GM11168 (cell line): ENCODE measurements at regions not wholly inside any gene's neighbourhood (a gene's known extent, or its start where the extent isn't known, plus 50 kb on each side); places are given as distances from the start of the nearest gene placed in this dataset.

Experiments used
- in situ Hi-C: fragments of 300-500 bp; cut with MboI; formaldehyde crosslinking; loops from one replicate; pipeline ENCODE4 v1.12.0; 2022; ENCODE audit warnings: low sequenced_read_pairs; ENCODE audit not compliant: unreplicated experiment

DNA sequence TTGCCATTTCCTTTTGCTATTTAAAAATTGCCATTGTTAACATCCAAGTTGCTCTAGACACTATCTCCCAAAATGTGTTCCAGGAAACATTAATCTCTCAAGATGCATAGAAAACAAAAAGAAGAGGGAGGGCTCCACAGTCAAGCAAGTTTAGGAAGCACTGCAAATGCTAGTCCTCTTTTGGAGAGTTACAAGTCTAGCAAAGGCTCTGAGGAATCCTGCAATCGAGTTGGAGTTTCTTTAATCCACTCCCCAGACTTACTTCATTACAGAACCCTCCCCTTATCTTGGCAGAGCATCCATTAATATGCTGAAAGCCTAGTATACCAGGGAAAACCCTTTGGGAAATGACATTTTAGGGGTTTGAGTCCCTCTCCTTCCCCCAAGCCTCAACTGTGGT lies 147.9 kb downstream of the SYF2 start:
- in situ Hi-C loops: no loop called here

DNA sequence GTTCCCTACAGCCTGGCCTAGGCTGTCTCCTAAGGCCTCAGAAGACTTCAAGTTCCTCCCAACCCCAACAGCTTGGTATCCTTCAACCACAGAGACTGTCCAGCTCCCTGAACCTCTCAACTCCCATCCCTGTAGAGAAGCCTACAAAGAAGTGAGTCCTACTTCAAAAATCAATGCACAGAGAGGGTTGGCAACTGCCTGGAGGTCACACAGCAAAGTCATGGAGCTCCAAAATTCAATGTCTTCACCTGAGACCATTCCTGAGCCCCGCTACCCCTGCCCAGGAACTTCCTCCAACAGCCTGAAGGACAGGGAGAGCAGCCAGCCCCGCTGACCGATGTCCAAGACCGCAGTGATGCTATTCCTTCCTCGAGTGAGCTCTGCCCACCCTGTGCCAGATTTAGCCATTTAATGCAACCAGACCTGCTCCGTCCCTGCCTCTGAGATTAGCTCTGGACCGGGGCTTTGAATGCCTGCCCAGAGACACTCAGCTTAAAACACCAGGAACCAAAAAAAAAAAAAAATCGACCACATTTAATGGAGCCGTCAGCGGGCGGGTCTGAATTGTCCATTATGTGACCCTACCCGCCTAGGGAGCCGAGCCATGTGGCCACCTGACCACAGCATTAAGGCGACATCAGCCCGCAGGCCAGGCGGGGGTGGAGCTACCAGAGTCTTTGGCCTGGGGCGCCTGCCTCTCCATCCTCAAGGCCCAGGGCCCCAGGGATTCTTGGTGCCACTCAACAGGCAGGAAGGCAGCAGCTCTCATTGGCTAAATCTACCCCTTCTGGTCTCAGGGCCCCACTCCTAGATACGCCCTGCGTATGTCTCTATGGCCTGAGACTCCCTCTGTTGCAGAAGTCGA lies 148.6 kb downstream of the SYF2 start:
- in situ Hi-C loops: no loop called here

DNA sequence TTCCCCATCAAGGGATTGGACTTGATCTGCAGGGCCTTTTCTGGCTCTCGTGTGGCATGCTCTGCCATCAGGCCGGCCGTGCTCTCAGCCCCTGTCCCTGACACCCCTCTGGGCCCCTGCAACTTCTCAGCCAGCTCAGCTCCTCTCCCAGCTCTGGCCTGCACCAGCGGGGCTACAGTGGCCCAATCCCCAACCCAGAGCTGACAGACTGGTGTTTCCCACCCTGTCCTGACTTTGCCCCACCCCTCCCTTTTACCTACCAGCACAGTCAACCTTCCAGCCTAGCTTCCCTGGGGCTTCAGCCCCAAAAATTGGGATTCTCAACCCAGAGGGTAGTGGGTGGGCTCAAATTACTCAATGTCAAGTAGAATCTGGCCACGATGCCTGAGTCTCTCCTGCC lies 149.3 kb downstream of the SYF2 start:
- in situ Hi-C loops: no loop called here

DNA sequence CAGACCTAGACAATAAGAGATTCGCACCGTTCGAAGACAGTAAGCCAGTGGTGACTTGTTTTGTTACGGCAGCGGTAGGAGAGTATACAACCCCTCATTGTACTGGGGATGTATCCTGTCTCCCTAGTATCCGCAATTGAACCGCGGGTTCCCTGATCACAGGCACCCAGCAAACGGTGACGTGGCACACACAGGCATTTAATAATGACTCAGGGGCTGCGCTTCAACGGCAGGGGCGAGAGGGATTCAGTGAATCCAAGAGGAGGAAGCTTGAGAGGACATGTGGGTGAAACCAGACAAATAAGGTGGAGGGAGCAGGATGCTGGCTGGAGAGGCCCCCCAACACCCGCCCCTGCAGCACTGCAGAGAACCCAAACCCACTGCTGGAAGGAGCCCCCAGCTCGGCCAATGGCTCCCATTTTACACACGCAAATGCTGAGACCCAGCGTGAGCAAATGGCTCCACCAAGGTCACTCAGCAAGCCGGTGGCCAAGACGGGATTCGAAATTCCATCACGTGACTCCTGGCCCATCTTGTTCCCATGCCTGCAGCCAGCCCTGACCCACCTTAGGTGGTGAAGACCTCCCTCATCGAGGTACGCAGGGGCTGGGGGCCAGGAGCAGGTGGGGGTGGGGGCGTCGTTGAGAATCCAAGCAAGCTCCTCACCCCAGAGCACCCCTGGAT lies 149.9 kb downstream of the SYF2 start:
- in situ Hi-C loops: no loop called here

DNA sequence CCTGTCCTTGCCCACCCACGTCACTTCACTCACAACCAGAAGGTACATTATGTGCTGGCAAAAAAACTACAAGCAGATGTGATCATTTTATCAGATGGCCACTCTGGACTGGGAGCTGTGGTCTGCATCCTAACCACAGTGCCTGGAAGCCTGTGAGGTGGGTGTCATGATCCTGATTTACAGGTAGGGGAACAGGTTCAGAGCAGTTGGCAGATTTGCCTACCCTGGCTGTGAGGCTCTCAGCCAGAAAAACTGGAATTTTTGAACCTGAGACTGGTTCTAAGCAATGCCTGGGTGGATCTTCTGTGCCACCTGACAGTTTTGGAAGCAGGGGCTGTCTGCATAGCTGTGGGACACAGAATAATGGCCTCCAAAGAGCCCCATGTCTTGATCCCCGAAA lies 150.8 kb downstream of the SYF2 start:
- in situ Hi-C loops: no loop called here

DNA sequence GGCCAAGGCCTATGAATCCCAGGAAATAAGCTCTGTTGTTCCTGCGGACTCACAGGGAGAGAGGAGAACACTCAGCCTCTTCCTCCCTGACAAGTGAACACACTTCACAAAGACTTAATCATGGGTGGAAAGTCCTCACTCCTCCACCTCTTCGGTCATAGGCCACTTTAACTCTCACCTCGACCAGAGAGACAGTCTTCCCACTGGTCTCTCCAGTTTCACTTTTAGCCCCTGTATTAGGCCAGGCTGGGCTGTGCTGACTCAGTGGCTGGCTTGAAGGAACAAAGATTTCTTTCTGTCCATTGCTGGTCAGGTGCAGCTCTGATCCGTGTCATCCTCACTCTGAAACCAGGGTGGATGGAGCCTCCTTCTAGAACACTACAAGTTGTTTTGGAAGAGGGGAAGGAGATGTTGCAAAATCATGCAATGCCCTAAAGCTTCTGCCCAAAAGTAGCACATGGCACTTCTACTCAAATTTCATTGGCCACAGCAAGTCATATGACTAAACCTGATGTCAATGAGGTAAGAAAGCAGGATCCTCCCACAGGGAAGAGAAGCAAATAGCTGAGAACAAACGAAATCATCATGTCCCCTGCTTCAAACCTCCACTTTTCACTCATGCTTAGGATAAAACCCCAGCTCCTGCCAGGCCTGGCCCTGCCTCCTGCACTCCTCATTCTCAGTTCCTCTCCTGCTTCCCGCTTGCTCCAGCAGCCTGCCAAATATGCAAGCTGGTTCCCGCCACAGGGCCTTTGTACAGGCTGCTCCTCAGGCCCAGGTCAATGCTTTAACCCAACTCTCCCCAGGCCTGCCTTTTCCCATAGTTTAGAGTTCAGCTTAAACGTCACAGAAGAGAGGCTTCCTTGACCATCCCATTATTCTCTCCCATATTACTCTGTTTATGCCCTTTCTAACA lies 150.5 kb upstream of the RUNX3 start:
- in situ Hi-C loops: no loop called here

DNA sequence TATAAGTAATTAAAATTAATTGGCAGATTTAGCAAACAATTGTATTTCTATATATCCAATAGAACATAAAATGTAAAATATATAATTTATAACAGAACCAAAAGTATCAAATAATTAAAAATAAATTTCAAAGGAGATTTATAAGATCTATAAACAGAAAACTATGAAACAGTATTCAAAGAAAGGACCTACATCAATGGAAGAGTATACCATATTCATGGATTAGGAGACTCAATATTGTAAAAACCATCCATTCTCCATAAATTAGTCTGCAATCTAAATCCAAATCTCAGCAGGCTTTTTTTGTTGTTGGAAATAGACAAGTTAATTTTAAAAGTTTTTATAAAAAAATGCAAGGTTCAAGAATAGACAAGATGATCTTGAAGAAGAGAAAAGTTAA lies 149.0 kb upstream of the RUNX3 start:
- in situ Hi-C loops: no loop called here

DNA sequence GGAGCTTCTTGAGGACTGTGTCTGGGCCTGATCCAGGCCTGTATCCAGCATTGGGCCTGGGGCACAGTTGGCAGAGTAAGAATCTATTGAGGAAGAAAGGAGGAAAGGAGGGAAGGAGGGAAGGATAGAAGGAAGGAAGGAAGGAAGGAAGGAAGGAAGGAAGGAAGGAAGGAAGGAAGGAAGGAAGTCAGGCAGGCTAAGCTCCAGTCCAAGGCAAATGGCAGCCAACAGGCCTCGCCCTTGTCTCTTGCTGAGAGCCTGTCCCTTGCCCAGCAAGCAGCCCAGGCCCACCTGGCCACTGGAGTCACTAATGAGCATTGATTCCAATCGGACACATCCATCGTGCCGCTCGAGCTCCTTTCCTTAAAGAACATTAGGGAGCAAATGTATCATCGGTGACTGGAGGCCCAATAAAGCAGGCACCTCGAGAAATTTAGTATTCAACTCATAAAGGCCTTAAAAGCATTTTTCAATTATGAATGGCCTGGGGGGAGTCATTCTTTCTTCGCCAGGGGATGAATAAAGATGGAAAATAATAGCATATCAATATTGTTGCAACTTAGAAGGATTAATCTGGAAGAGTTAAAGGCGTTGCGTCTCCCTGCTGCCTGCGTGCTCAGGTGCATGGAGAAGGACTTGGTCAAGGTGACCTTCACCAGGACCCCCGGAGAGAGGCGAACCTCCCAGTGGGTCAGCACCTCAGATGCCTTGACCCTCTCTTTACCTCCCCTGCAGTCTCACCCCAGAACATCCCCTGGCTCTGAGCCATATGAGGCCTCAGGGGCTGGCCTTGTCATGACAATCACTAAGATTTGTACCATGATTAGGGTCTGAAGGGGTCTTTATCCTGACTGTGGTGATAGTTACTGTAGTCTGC lies 144.5 kb upstream of the RUNX3 start:
- in situ Hi-C loops: no loop called here

DNA sequence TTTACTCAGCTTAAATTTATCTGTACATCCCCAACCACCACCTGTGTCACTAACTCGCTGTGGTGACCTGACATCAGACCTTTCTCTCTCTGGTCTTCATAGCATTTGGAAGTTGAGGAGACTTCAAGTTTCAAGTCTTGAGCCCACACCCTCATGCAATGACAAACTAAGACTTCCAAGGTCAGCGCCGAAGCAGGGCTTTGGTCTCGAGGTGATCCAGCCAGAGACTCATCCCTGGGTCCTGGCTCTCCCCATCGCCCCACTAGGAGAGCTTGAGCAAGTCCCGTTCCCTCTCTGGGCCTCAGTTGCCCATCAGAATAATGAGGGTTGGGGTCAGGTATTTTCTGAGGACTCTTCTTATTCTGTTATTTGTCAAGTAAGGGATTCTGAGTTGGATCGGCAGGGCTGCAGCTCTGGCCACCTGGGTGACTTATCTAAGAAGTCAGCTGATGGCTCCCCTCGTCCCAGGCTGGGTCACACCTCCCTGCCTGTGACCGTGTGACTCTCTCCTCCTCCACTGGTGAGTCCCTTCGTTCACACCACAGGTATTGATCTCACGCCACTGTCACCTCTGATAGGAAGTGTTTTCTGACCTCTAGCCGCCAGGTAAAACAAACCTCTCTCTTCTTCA lies 143.7 kb upstream of the RUNX3 start:
- in situ Hi-C loops: no loop called here

DNA sequence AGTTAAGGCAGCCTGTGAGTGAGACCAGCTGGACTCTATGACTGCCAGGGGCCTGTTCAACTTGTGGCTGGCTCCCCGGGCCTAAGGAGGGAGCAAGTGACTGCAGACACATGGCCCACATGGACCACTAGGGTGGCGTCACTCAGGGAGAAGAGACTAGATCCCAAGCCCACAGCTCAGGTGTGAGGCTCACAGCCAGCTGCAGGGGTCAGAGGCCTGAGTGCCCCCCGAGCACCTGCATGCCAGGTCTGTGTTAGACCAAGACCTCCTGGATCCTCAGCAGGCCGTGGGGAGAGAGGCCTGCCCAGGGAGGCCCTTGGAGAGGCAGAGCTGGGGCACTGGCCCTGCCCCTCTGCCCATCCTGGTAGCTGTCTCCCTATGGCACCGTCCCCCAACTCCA lies 142.4 kb upstream of the RUNX3 start:
- in situ Hi-C loops: no loop called here

DNA sequence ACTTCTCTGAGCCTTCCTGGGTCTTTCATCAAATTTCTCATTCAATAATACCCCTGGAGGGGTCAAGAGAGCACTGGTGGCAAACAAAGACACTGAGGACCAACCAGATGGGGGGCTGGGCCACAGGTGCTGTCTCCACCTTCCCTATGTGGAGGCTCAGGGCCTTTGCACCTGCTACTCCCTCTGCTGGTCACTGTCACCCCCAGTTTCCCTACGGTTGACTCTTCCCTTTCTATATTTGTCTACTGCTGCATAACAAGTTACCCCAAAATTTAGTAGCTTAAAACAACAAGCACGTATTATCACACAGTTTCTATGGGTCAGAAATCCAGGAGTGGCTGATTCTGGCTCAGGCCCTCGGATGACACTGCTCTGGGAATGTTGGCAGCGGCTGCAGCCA lies 138.8 kb upstream of the RUNX3 start:
- in situ Hi-C loops: no loop called here

DNA sequence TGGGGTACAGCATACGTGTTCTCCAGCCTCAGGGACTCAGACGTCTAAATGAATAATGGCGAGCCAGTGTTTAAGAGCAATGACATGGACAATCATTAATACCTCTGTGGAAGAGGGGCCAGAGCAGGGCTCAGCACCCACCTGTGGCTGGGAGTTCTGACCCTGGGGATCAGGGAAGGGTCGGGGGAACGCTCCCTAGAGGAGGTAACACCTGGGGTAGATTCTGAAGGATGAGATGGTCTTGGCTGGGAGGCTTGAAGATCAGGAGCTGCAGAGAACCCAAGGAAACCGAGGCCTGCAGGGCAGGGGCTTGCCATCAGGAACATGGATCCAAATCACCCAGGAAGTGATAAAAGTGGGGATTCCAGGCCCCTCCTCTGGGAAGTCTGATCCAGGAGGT lies 138.2 kb upstream of the RUNX3 start:
- in situ Hi-C loops: no loop called here

DNA sequence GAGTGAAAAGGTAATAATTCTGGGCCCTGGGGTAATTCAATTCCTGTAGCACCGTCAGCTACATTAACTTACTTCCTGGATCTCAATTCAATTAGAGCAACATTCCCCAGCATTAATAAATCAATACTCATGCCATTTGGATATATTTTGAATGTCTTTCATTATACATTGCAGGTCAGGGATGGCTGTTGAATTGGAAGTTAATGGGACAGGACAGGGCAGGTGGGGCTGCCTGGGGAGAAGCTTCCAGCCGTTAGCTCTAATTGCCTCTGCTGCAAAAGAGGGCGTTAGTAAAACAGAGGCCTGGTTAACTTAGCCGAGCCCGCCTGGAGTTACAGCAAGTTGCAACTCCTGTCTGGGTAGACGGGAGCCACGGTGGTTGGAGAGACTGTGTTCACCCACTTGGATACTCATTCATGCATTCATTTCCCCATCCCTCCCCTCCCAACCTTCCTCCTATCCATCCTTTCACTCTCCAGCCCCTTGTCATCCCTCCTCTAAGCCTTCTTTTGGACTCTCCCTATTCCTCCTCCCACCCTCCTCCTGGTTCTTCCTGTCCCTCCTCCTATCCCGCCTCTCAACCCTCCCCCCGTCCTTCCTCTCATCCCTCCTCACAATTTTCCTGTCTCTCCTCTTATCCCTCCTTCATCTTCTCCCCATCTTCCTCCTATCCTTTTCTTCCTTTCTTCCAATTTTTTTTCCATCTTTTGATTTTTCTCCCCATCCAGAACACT lies 137.6 kb upstream of the RUNX3 start:
- in situ Hi-C loops: no loop called here

DNA sequence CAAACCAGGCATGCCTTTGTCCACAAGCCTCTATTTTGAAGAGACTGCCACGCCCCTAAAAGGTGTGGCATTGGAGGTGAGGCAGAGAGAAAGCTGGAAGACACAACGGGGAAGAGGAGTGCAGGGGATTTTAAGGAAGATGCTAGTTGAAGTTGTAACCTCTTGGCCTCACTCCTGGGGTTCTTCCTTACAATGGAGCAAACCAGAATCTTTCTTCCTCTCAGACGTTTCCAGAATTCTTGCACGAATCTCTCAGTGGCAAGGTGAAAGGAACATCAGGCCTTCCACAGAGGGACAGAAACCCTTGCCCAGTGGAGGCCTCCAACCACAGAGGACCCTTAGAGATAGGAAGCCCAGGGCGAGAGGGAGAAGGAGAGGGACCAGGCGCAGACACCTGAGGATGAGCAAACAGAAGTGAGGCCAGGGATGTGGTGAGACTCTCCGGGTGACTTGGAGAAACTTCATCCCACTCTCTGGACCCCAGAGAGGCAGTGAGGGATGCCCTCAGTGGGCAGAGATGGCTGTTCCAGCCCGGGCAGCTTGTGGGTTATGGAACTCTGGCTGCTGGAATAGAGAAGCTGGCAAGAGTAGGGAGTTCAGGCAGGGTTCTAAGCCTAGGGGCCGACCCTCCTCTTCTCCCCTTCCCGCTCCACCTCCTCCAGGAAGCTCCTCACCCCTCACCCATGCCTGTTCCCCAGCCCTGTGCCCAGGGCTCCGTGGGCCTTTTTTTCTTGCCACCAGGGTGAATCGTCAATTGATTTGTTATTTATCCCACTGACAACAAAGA lies 136.8 kb upstream of the RUNX3 start:
- in situ Hi-C loops: no loop called here

DNA sequence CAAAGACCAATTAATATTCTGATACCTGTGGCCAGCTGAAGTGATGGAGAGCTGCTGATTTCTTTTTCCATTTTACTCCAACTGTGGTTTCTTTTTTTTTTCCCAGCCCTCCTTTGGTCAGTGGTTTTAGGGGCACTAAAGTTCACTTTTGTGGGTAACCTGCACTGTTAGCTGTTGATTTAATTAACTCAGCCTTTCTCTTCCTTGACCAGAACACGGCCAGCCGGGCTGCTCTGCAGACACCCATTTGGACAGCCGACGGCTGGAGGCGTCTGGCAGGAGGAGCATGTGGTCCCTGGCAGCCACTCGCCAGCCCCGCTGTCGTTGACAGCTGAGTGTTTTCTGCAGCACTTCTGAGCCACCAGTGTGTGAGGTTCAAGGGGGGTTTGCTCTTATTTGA lies 136.2 kb upstream of the RUNX3 start:
- in situ Hi-C loops: no loop called here

DNA sequence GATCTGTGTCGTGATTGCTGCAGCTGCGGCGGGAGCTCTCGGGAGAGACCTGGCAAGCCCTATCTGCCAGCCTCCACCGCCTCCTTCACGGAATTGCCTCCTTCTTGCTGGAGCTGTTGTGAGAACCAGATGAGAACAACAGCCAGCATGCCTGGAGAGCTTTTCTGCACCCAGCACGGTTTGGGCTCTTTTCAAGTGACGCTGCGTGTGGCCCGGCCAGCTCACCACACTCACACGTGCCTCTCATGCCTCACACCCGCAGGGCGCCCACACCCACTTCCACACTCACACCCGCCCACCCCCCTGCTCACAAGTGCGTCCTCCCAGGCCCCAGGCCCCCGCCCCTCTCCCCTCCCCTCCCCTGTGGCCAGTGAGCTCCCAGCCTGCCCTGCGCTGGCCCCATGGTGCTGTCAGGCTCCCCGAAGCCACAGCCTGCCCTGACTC lies 135.7 kb upstream of the RUNX3 start:
- in situ Hi-C loops: no loop called here

DNA sequence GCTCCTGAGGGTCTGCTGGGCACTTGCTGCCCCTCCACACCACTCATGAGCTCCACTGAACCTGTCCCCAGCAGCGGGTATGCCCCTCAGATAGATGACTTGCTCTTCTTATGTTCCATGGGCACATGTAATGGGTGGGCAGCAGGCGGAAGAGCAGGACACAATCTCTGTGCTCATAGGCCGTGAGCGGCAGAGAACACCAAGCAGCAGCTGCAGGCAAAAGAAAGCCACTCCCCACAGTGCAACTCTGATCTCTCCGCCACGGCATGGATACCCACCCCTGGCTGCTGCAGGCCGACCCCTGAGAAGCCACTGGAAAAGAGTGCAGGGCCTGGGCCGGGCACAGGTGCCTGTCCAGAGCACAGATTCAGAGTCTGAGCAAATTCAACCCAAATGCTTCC lies 135.2 kb upstream of the RUNX3 start:
- in situ Hi-C loops: no loop called here
